HCT116 (cell line): ENCODE measurements at regions not wholly inside any gene's neighbourhood (a gene's known extent, or its start where the extent isn't known, plus 50 kb on each side); places are given as distances from the start of the nearest gene placed in this dataset.
"Not testable (repeated sequence)": the region's sequence is repeated elsewhere in the genome, so short reads cannot be mapped to it uniquely, and the experiment has no call there.

Source experiments
- ATAC-seq: fragments of 200-7000 bp; cut with Tn5 transposase; 2 replicates; pipeline ENCODE4 v1.9.1; 2020; ENCODE audit warnings: mild to moderate bottlenecking, moderate library complexity
- BruUV-seq: library from RNA; stranded (reverse); fragments of 400-500 nt; replicated peaks from 2 replicates; lab custom pipeline; 2021; lab: Mats Ljungman, UMichigan
- CTCF ChIA-PET: fragments of 300-600 bp; sonication (Branson Sonifier 250); formaldehyde crosslinking; loops from one replicate; lab custom pipeline; 2021; ENCODE audit warnings: antibody characterized with exemption; lab: Charles Lee
- POLR2A ChIA-PET: fragments of 300-600, 350-600 bp; sonication (Branson Sonifier 250); formaldehyde crosslinking; loops from one replicate; lab custom pipeline; 2021; ENCODE audit warnings: antibody characterized with exemption; lab: Charles Lee
- RAD21 ChIA-PET, 2 experiments: fragments of 300-600 bp; sonication (Branson Sonifier 250); formaldehyde crosslinking; loops; one replicate each; lab custom pipeline; 2023; ENCODE audit warnings: low total read pairs in 2 of 2; ENCODE audit not compliant: uncharacterized antibody in 2 of 2, unreplicated experiment in 2 of 2, low non-redundant PET in 1 of 2; lab: Charles Lee
- DNase-seq: peaks from one replicate; pipeline ENCODE4 v3.0.0-alpha.2; 2010; ENCODE audit warnings: low read depth, low spot score
- H2AFZ ChIP-seq: fragments of 200-600 bp; shearing (Covaris generic), sonication (generic); 2 replicates; pipeline ENCODE4 v1.6.1; 2017; ENCODE audit warnings: low read depth, mixed run types, mixed read lengths, antibody characterized with exemption, low read length; ENCODE audit not compliant: poor library complexity, severe bottlenecking
- H3K27ac ChIP-seq: 2 replicates; pipeline ENCODE4 v1.5.1; 2012; ENCODE audit warnings: low read depth, low read length
- H3K27me3 ChIP-seq: fragments of 200-600 bp; sonication (generic); 2 replicates; pipeline ENCODE4 v1.6.1; 2016; ENCODE audit warnings: mixed run types, low read length, mixed read lengths; ENCODE audit not compliant: insufficient read depth
- H3K36me3 ChIP-seq, 2 experiments: fragments of 200-500 bp in 1 of 2; fragments of 200-600 bp in 1 of 2; sonication (Bioruptor generic) in 1 of 2; sonication (generic) in 1 of 2; 2 replicates each; pipeline versions ENCODE4 v1.5.1 to v1.6.1; 2014 to 2016; ENCODE audit warnings: low read length in 2 of 2, inconsistent platforms in 1 of 2, mixed read lengths in 1 of 2, mixed run types in 1 of 2; ENCODE audit not compliant: insufficient read depth in 2 of 2, control insufficient read depth in 1 of 2
- H3K4me1 ChIP-seq, 2 experiments: fragments of 200-600 bp in 1 of 2; sonication (generic) in 1 of 2; 2 replicates each; pipeline versions ENCODE4 v1.5.1 to v1.6.1; 2012 to 2017; ENCODE audit warnings: low read length in 2 of 2, inconsistent platforms in 1 of 2, mild to moderate bottlenecking in 1 of 2, mixed read lengths in 1 of 2, mixed run types in 1 of 2, moderate library complexity in 1 of 2; ENCODE audit not compliant: insufficient read depth in 2 of 2, control insufficient read depth in 1 of 2
- H3K4me2 ChIP-seq: fragments of 200-600 bp; sonication (generic); 2 replicates; pipeline ENCODE4 v1.6.1; 2017; ENCODE audit warnings: mixed run types, low read length, mixed read lengths
- H3K4me3 ChIP-seq, 2 experiments: fragments of 200-600 bp in 1 of 2; sonication (generic) in 1 of 2; replicated peaks in 1 of 2; 2 replicates each; pipeline ENCODE4 v1.5.1; 2011 to 2016; ENCODE audit warnings: low read length in 2 of 2, control low read depth in 1 of 2, low read depth in 1 of 2, mild to moderate bottlenecking in 1 of 2, mixed read lengths in 1 of 2, mixed run types in 1 of 2
- H3K79me2 ChIP-seq: fragments of 200-600 bp; sonication (generic); 2 replicates; pipeline ENCODE4 v1.6.1; 2017; ENCODE audit warnings: mild to moderate bottlenecking, mixed run types, low read length, moderate library complexity, mixed read lengths; ENCODE audit not compliant: insufficient read depth
- H3K9ac ChIP-seq: fragments of 200-600 bp; sonication (generic); 2 replicates; pipeline ENCODE4 v1.6.1; 2016; ENCODE audit warnings: low read length, mixed read lengths
- H3K9me2 ChIP-seq: fragments of 200-600 bp; sonication (generic), shearing (Covaris generic); 2 replicates; pipeline ENCODE4 v1.6.1; 2017; ENCODE audit warnings: mixed run types, mild to moderate bottlenecking, moderate library complexity; ENCODE audit not compliant: insufficient read depth
- H3K9me3 ChIP-seq, 2 experiments: fragments of 200-500 bp in 1 of 2; fragments of 200-600 bp in 1 of 2; sonication (Bioruptor generic) in 1 of 2; sonication (generic) in 1 of 2; 2 replicates each; pipeline ENCODE4 v1.6.1; 2014 to 2017; ENCODE audit warnings: low read length in 2 of 2, mixed read lengths in 2 of 2, inconsistent platforms in 1 of 2, low read depth in 1 of 2, mild to moderate bottlenecking in 1 of 2, mixed run types in 1 of 2, moderate library complexity in 1 of 2; ENCODE audit not compliant: control insufficient read depth in 1 of 2, insufficient read depth in 1 of 2
- H4K20me1 ChIP-seq: fragments of 200-600 bp; sonication (generic), shearing (Covaris generic); 2 replicates; pipeline ENCODE4 v1.6.1; 2017; ENCODE audit warnings: mixed run types, mild to moderate bottlenecking, moderate library complexity; ENCODE audit not compliant: insufficient read depth
- CTCF ChIP-seq, 3 experiments: fragments of 200-600 bp in 1 of 3; sonication (generic) in 1 of 3; IDR thresholded peaks in 2 of 3; conservative IDR thresholded peaks in 1 of 3; 2 replicates each; pipeline ENCODE4 v1.5.1; 2012 to 2017; ENCODE audit warnings: low read depth in 2 of 3, low read length in 2 of 3, antibody characterized with exemption in 1 of 3, borderline replicate concordance in 1 of 3, control low read depth in 1 of 3, mild to moderate bottlenecking in 1 of 3, mixed read lengths in 1 of 3, mixed run types in 1 of 3, moderate library complexity in 1 of 3; ENCODE audit not compliant: insufficient read depth in 1 of 3
- ELF1 ChIP-seq: IDR thresholded peaks from 2 replicates; pipeline ENCODE4 v1.6.1; 2012; ENCODE audit warnings: low read depth, borderline replicate concordance
- EZH2 ChIP-seq: fragments of 200-600 bp; sonication (generic); IDR thresholded peaks from 2 replicates; pipeline ENCODE4 v1.6.1; 2017; ENCODE audit warnings: antibody characterized with exemption, mixed run types
- EZH2phosphoT487 ChIP-seq: fragments of 200-600 bp; IDR thresholded peaks from 2 replicates; pipeline ENCODE4 v1.6.1; 2018; ENCODE audit warnings: antibody characterized with exemption, borderline replicate concordance
- FOSL1 ChIP-seq: IDR thresholded peaks from 2 replicates; pipeline ENCODE4 v1.6.1; 2012; ENCODE audit warnings: low read depth
- RAD21 ChIP-seq: IDR thresholded peaks from 2 replicates; pipeline ENCODE4 v1.6.1; 2012; ENCODE audit warnings: low read depth, mild to moderate bottlenecking
- SP1 ChIP-seq: IDR thresholded peaks from 2 replicates; pipeline ENCODE4 v1.6.1; 2012; ENCODE audit warnings: low read depth
- SRF ChIP-seq: IDR thresholded peaks from 2 replicates; pipeline ENCODE4 v1.6.1; 2012; ENCODE audit warnings: low read depth
- TCF7L2 ChIP-seq: IDR thresholded peaks from 2 replicates; pipeline ENCODE4 v1.7.0; 2011; ENCODE audit warnings: borderline replicate concordance, inconsistent platforms; ENCODE audit not compliant: insufficient read depth, insufficient read length; ENCODE audit errors: extremely low read depth
- ZBTB33 ChIP-seq: IDR thresholded peaks from 2 replicates; pipeline ENCODE4 v1.6.1; 2011; ENCODE audit warnings: mild to moderate bottlenecking, low read length, moderate library complexity; ENCODE audit not compliant: insufficient replicate concordance; ENCODE audit errors: extremely low read depth
- ZFX ChIP-seq: fragments of 450-650 bp; IDR thresholded peaks from 2 replicates; pipeline ENCODE4 v1.6.1; 2017
- ZNF274 ChIP-seq: fragments of 200-500 bp; sonication (Bioruptor generic); IDR thresholded peaks from 2 replicates; pipeline ENCODE4 v1.6.1; 2014; ENCODE audit warnings: mild to moderate bottlenecking, low read depth, low read length, inconsistent platforms
- intact Hi-C: fragments of 100-400 bp; cut with micrococcal nuclease; formaldehyde crosslinking; loops from 2 replicates; pipeline ENCODE4 v1.10.0; 2022

GRCh38 chr2:239548451-239548871, 147.6 kb upstream of the HDAC4 start:
- no peak for DNase-seq
- ChIA-PET RAD21 (no interaction called here), CTCF (no interaction called here), POLR2A (no interaction called here)
- Histone ChIP-seq H3K9me2 (no peaks in the 10 kb centered on the region), H3K4me3 (no peak overlapping the region), H3K27me3 (peaks cover 5% of the 10 kb centered on the region; the same call in 1 of the 2 replicates), H3K27ac (no peak overlapping the region), H3K9me3 (no peaks in the 10 kb centered on the region), H3K4me2 (no peak overlapping the region), H4K20me1 (no peaks in the 10 kb centered on the region), H3K36me3 (no peaks in the 10 kb centered on the region), H3K9ac (no peak overlapping the region), H2AFZ (no peak overlapping the region), H3K4me1 (peaks cover 0 to 10% of the 10 kb centered on the region in 2 experiments; a peak in 2 of 4 replicates), H3K79me2 (no peaks in the 10 kb centered on the region)
- BruUV-seq: no TSS peak
- ATAC-seq: no peak
- TF ChIP-seq SRF (no peak), ZNF274 (no peak), FOSL1 (no peak), TCF7L2 (no peak), CTCF (IDR thresholded peaks at IDR 0.05 in 2 of 3, conservative IDR thresholded peaks at IDR 0.05 in 1 of 3; ENCODE audit: borderline replicate concordance in 1 of 3, insufficient read depth in 1 of 3, low read depth in 2 of 3, low read length in 2 of 3) (no peak), EZH2 (no peak), RAD21 (no peak), EZH2phosphoT487 (no peak), ZBTB33 (no peak), ELF1 (no peak), ZFX (no peak), SP1 (no peak)
- intact Hi-C loops: no loop called here

GRCh38 chr2:239547140-239547539, 146.3 kb upstream of the HDAC4 start:
- RAD21 ChIA-PET, BruUV-seq, intact Hi-C loops: not testable (repeated sequence)

More at GRCh38 chr2:239547140-239547539, 146.3 kb upstream of the HDAC4 start:
- H3K9me2 ChIP-seq, H3K27me3 ChIP-seq, H3K36me3 ChIP-seq, H3K4me3 ChIP-seq, POLR2A ChIA-PET, ATAC-seq, H3K9ac ChIP-seq, H3K4me1 ChIP-seq, CTCF ChIA-PET, DNase-seq, H3K9me3 ChIP-seq, H3K4me2 ChIP-seq, H3K79me2 ChIP-seq, H3K27ac ChIP-seq, H4K20me1 ChIP-seq, H2AFZ ChIP-seq: not testable (repeated sequence)
